GM12891 (cell line): ENCODE measurements at regions not wholly inside any gene's neighbourhood (a gene's known extent, or its start where the extent isn't known, plus 50 kb on each side); places are given as distances from the start of the nearest gene placed in this dataset.

Source experiments
- POLR2A ChIP-seq: IDR thresholded peaks from 2 replicates; pipeline ENCODE4 v1.6.1; 2011; ENCODE audit warnings: low read depth, low read length, control low read depth
- TAF1 ChIP-seq: IDR thresholded peaks from 2 replicates; pipeline ENCODE4 v1.6.1; 2011; ENCODE audit warnings: low read depth, low read length, control low read depth

DNA sequence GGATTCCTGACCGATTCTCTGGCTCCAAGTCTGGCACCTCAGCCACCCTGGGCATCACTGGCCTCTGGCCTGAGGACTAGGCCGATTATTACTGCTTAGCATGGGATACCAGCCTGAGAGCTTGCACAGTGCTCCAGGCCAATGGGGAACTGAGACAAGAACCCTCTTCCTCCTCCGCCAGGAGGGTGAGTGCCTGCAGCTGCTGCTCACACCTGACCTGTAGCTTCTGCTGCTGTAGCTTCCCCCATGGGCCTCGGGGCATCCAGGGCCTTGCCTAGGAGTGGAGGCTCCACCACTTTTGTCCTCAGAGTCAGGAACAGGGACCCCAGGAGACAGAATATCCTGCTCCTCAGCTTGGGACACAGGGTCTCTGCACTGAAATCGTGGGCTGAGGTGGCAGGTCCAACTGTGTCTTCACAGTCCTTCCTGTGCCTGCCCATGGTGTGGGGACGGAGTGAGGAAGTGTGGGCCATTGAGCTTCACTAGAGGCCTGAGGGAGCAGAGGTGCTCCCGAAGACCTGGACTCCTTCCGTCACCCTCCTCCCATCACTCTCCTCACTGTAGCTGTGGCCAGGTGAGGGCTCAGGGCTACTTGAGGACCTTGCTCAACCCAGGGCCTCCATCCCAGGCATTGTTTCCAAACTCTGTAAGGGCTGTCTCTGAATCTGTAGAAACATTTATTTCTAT is 103.8 kb downstream of the ZNF280B start:
- TF ChIP-seq POLR2A (no peak), TAF1 (no peak)
